Esophagus muscularis mucosa (tissue), 3 donors: ENCODE measurements at regions not wholly inside any gene's neighbourhood (a gene's known extent, or its start where the extent isn't known, plus 50 kb on each side); places are given as distances from the start of the nearest gene placed in this dataset.

Source experiments
- POLR2A ChIP-seq: fragments of 450-650 bp; IDR thresholded peaks from one replicate; pipeline ENCODE4 v1.6.1; 2017; ENCODE audit warnings: antibody characterized with exemption, moderate library complexity, mild to moderate bottlenecking, low read depth
- TF ChIP-seq, protein P1 (sequence below), 3 experiments: fragments of 200-600 bp in 2 of 3; fragments of 450-650 bp in 1 of 3; sonication (generic) in 2 of 3; IDR thresholded peaks; one replicate each; pipeline ENCODE4 v1.5.1; 2017 to 2019; ENCODE audit warnings: antibody characterized with exemption in 3 of 3, mild to moderate bottlenecking in 2 of 3, moderate library complexity in 1 of 3

DNA sequence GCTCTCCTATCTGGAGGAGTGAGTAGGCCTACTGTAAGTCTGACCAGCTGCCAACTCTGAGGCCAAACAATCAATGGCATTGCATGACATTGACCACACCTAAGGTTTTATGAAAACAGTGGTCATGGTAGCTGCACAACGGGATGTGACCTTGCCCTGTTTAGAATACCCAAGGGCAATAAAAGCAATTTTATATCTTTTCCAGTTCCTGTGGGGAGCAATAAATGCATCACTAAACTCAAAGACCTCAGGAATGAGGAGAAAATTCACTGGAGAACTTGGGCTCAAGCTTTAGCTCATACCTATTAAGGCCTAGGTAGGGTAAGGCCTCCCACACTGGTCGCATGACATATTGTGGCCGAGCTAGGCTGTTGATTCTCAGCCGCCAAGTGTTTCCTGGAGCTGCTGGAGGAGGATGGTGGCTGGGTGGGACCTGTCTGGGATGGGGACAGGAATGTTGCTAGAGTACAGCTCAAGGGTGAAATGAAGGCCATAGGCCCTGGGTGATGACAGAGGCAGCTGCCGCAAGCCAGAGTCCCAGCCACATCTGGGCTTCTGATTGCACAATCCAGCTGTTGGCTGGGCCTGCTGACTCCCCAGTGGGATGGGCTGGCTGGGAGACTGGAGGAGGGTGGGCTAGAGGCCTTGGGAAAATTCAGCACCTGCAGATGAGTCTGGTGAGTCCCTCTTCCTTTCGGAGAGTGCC lies 313.7 kb downstream of the CYP26B1 start:
- TF ChIP-seq, protein P1, sequence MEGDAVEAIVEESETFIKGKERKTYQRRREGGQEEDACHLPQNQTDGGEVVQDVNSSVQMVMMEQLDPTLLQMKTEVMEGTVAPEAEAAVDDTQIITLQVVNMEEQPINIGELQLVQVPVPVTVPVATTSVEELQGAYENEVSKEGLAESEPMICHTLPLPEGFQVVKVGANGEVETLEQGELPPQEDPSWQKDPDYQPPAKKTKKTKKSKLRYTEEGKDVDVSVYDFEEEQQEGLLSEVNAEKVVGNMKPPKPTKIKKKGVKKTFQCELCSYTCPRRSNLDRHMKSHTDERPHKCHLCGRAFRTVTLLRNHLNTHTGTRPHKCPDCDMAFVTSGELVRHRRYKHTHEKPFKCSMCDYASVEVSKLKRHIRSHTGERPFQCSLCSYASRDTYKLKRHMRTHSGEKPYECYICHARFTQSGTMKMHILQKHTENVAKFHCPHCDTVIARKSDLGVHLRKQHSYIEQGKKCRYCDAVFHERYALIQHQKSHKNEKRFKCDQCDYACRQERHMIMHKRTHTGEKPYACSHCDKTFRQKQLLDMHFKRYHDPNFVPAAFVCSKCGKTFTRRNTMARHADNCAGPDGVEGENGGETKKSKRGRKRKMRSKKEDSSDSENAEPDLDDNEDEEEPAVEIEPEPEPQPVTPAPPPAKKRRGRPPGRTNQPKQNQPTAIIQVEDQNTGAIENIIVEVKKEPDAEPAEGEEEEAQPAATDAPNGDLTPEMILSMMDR (IDR thresholded peaks at IDR 0.05): no peak
- TF ChIP-seq POLR2A: no peak
